GM21737 (cell line): ENCODE measurements at regions not wholly inside any gene's neighbourhood (a gene's known extent, or its start where the extent isn't known, plus 50 kb on each side); places are given as distances from the start of the nearest gene placed in this dataset.
"Not testable (repeated sequence)": the region's sequence is repeated elsewhere in the genome, so short reads cannot be mapped to it uniquely, and the experiment has no call there.

Experiments used
- ATAC-seq: cut with Tn5 transposase; IDR thresholded peaks from one replicate; pipeline ENCODE4 v1.9.1; 2021; ENCODE audit warnings: mild to moderate bottlenecking, moderate library complexity; ENCODE audit not compliant: unreplicated experiment

DNA sequence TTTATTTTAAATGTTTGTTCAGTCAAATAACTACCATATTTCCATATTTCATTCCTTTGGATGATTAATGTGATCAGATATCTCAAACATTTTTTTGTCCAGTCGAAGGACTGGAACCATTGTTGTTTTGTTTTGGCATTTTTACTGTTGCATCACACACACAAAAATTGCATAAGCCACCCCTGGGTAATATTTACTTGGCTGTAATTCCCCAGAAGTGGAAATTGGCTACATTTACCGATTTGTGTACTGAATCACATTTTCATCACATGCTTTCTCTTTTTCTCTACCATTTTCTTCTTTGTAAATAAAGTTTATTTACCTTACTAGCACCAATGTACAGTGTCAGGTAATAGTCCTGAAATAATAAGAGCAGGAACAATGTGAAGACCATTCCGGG, 1729.7 kb upstream of the WWC1 start:
- ATAC-seq, result no peak

DNA sequence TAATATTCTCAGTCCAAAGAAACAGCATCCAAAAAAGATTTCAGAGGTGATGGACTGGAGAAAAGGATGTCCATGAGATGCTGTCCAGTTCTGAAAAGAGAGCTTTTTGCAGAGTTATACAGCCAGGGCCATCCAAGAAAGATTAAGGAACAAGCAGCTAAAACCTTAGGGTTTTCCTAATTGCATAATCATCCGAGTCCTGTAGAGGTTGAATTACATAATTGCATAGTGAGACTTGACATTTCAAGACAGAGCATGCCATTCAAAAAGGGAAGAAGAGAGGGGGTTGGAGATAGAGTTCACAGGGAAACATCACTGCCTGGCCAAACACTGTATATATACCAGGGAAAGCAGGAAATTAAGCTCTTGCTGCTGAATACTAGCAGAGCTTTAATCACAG, 1729.2 kb upstream of the WWC1 start:
- ATAC-seq, result no peak

DNA sequence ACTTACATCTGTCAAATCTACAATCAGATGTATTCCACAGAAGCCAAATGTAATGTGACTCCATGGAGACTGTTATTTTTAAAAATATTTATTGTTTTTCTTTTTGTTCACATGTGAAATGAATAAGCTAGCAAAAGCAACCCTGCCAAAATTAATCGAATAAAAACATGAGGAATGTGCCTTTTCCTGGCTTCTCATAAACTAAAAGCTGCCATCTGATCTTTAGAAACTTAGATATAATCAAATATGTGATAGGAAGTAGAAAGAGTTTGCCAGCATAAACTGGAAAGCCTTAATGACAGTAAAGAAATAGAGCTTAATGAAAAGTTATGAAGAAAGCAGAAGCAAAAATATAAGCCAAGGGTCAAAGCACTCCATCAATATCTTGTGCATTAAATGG, 1724.7 kb upstream of the WWC1 start:
- no peak for ATAC-seq

DNA sequence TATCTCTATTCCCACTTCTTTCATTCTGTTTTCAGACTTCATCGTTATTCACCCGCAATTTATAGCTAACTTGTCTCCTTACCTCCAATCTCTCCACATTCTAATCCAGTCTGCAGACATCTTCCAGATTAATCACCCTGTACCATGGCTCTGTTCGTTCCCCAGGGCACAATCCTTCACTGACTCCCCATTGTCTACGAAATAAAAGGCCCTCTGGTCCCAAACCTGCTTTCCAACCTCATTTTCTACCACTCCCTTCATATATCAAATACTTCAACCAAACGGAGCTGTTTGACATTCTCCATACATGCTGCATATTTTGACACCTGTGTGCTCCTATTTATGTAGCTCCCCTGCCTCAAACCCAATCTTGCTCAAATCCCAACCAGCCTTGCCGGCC, 1720.6 kb upstream of the WWC1 start:
- ATAC-seq, result no peak

DNA sequence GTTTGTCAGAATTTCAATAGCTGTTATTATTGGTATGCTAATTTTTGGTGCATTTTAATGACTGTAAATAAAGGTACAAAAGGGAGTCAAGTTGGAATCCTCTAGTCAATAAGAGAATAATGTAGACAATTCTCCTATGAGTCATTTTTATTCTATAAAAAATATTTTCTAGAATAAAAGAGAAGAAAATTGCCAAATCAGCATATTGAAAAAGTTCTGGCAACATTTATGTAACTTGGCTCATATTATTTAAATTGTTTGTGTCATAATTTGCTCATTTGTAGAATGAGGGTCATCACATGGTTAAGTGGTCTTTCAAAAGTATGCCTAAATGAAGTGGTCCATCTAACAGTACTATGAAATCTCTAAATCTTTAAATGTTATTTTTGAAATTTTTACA, 1719.8 kb upstream of the WWC1 start:
- ATAC-seq, result no peak

DNA sequence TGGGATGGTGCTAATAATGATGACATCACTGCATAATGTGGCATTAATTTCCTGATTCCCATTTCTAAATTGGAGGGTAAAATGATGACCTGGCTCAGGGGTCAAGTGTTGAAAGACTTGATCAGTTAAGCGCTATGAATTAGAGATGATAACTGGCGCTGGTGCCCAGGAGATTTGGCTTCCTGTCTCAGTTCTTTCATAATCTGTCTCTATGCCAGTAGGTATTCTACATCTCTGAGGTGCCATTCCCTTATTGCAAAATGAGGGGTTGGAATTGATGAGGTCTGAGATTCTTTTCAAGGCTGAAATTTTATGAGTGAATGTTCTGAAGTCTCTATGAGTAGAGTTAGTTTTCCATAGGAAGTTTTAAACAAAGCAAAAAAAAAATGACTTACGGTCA, 1715.1 kb upstream of the WWC1 start:
- ATAC-seq, result no peak

DNA sequence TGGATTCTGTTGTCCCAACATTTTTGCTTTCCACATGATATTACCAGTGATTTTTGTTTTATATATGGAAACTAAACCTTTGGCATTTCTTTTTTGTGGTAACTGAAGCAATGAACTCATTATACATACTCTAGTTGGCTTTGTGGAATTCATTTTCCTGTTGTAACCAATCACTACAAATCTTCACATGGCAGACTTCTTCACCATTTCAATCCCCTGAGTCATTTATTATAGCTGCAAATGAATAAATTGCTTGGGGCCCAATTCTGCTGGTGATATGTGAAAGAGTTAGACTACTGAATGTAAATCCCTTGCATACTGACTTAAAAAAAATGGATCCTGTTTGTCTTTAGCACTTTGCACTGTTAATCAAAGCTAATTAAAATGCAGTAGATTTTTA, 1709.6 kb upstream of the WWC1 start:
- no peak for ATAC-seq

DNA sequence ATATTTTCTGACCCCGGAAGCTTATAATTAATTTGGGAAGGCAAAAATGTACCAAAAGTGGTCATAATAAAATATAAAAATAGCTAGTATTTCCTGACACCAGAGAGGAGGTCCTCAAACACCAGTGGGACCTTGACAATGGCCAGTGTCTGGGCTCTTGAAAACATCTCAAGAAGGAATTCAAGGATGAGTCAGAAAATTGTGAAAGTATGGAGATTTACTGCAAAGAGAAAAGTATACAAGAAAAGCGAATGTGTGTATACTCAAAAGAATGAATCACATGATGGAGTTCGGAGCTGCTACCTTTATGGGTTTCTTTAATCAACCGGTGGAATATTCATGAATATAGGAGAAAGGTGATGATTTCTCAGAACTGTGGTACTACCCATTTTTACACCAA, 1709.0 kb upstream of the WWC1 start:
- ATAC-seq, result no peak

DNA sequence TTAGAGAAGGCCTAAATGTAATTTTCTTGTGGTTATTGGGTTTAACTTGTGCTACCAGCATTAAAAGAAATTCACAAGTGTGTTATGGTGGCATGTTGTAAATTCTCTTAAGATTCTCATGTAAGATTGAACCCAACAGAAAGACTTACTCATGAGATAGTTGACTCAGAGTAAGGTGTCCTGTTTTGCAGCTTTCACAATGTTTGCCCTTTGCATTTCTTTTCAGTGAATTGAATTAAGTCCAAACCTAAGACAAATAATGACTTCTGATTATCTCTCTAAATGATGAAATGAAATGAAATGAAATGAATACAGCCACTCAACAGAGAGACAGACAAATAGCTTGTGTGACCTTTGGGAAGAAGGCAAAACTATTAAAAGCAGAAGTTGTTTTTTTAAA, 1696.9 kb upstream of the WWC1 start:
- no peak for ATAC-seq

DNA sequence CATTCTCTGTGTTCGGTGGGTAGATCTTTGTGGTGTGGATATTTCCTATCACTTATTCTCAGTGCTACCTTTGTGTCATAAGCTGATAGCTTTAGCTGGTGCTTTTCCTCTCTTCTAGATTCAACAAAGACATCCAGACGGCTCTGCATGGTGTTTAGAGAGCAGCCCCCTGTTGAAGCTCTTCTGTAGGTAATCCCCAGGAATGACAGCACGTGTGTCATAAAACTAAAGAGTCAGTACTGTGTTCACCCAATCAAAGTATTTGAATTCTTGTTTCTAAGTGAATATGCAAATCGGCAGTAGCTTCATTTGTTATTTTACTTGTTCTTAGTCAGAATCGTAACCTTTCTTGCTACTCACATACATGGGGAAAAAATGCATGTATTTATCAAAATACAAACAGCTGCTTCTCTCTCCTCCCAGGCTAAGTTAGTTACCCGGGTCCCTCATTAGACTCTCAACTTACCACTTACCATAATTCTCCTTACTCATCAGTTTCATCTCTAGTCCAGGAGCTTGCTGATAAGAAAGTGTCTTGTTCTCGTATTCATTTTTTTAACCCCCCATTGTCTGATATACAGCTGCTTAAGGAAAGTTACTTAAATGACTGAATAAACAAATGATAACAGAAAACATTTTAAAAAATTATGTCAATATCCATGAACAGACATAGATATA, 1696.0 kb upstream of the WWC1 start:
- no peak for ATAC-seq

DNA sequence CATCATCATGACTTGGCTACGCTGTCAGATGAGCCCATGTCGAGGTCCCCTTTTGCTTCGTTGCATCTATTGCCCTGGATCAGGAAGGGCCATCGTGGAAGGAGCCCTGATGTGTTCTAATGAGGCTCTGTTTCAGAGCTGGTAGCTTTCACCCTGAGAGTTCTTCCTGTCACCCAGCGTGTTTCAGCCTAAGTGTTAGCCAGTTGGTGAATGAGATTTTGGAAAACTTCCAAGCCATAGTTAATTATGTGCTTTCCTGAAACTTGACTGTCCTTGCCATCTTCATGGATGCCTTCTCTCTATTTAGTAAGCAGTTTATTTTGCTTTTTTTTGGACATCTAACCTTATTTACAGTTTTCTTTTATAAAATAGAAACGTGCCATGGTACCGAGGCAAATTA, 1695.4 kb upstream of the WWC1 start:
- ATAC-seq, result no peak

DNA sequence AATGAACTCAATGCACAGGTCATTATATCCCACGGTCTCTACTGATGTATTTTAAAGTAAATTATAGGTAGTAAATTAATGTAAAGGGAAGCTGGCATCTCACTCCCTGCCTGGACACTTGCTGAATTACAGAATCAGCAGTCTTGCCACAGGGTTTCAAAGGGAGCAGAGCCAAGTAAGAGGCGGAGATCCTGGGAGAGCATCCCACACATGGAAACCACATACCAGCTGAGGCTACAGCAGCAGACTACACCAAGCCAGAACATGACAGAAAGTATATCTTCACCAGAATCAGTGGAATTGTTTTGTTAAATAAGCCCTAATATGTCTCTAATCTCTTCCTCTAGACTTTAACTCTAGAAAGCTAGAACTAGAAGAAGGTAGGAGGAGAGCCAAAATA, 1689.2 kb upstream of the WWC1 start:
- ATAC-seq, result no peak

DNA sequence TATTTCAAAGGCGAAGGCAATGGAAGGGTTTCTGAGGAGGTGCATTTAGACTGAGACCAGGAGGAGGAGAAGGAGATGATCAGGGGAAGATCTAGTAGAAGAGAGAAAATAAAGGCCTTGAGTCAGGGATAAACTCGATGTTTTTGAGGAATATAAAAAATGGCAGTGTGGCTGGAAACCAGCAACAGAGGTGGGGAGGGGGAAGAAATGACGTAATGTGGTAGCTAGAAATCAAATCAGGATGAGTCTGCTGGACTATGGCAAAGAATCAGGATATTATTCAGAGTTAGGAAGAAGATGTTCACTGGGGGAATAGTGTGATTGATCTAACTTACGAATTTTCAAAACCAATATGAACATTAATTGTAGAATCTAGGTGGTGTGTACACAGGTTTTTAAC, 1673.9 kb upstream of the WWC1 start:
- ATAC-seq, result no peak

DNA sequence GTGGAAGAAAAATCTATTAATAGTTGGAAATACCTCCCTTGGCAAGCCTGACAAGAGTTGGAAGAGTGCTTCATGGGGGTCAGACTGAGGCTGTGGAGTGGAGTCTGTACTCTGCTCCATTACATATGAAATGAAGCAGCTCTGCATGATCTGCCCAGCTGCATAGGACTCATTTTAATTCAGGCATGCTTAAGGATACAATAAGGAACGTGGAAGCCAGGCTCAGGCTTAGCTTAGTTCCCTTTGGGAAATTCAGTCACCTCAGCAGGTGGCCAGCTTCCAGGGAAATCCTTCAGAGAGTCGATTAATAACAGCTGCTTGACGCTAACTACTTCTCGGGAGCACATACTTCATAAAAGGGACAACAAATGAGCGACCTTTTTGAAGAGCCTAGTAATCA, 1672.9 kb upstream of the WWC1 start:
- ATAC-seq, result no peak

DNA sequence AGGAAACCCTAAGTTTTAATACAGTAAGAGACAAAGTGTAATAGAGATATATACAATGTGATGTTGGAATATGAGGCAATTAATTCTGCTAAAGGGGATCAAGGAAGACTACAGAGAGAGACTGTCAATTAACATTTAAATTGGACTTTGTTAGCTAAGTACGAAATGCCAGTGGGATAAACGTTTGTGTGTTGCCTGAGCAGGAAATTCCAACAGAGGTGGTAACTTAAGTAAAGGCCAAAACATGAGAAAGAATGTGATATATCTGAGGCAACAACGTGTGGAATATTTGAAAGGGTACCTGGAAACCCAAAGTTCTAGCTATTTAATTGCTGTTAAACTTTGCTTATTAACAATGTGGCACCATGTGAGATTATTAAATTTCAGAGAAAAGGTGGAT, 1666.9 kb upstream of the WWC1 start:
- no peak for ATAC-seq

DNA sequence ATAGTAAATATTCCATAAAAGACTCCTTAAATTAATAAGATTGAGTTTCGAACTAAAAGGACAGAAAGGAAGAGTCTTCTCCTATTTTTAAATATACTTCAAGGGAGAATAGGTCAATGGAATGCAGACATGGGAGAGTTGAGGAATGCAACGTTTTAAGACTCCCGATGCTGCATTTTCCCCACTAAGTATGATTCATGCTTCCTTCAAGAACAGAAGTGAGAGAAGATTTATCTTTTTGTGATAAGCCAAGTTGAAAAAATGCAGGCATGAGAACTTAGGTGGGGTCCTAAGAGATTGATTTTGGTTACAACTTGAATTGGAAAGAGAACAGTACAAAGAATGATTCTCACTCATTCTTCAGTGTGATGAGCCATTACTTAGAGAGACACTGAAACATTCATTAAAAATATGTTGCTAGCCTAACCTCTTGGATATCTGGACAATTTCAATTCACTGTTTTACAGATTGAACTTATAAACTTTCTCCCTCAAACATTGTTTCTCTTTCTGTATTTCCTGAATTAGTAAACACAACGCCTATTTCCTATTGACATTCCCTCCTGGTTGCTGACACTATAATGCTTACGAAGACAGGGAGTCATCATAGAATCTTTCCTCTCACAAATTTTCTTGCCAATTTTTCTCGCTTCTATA, 1666.1 kb upstream of the WWC1 start:
- ATAC-seq, result no peak

DNA sequence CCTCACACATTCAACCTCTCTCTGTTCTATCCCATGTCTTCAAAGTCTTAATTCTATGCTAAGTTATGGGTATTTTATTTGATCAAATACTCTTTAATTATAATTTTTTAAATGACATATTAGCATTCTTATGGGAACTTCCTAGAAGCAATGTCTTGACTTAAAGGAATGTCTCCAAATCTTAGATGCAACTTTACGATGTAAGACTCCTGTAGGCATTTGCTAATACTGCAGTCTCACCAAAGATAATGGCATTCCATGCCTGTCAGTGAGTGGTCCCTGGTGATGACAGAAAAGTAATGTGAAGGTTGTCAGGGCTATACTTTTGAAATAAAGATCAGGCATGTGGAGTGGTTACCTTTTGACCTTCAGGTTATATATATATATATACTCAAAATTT, 1654.2 kb upstream of the WWC1 start:
- no peak for ATAC-seq

DNA sequence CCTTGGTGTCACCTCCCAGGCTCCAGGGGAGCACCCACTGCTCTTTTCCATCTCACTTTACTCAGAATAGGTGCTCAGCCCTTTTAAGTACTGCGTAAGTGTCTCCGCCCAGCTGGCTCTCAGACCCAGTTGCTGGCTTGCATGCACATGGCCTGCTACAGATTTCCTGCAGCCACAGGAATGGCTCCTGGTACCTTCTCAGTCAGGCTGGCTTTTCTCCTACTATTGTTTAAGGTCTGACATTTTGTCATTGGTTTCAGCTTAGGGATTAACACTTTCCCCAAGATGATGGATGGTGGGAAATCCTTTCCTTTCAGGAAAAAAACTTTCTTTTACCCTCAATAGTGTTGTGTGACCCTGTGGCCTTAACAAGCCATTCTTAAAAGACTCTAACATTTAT, 1652.3 kb upstream of the WWC1 start:
- ATAC-seq, result no peak

DNA sequence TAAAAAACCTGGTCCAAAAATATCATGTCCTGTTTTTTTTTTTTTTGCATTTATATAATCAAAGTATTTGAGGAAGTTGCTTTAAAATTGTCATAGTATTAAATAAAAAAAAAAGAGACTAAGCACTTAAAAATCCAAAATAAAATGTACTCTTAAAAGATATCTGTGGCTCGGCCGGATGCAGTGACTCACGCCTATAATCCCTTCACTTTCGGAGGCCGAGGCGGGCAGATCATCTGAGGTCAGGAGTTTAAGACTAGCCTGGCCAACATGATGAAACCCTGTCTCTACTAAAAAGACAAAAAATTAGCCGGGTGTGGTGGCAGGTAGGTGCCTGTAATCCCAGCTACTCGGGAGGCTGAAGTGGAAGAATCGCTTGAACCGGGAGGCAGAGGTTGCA, 1651.3 kb upstream of the WWC1 start:
- not testable (repeated sequence) for ATAC-seq

DNA sequence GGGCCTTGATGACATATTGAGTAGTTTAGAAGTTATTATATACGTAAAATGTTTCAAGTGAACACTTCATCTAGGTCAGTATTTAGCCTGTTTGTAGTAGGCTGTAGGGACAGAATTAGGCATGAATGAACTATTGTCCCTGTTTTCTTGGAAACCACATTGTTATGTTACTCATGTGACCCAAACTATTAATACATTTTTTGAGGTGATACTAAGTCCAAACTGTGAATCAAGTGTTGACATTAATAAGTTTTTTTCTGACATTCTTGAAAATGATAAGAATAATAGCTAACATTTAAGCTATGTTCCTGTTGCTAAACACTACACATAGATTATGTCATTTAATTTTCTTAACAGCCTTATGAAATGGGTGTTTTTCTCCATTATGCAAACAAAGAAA, 1642.7 kb upstream of the WWC1 start:
- no peak for ATAC-seq

DNA sequence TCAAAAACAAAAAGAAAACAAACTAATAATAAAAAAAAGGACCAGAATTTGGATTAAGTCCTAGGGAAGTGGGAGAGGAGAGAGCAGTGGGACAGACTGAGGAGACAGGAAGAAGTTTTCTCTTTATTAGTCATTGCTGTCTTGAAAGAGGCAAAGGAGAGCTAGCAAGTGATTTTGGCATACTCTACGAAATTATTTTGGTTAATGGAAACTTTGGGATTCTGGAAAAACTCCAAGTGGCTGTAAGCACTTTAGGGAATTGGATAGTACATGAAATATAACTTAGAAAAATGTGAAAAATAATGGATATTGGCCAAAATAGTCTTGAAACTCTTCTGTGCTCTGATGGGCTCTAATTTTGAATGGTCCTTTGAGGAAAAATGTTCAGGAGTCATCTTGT, 1641.8 kb upstream of the WWC1 start:
- ATAC-seq, result no peak

DNA sequence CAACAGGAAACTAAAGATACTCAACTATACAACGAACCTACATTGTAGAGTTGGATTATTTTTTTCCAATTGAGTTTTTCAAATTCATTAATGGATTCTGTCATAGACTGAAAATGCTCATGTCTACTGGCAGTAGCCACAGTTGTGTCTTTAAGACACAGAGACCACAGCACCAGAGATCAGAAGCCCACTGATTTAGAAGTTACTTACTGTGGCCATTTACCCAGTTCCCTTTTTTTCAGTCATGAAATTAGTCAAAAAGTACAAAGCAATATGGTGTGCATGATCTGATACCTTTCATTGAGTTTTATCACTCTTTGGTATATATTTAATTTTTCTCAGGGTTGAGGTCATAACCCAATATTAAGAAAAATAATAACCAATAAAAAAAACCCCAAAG, 1640.2 kb upstream of the WWC1 start:
- no peak for ATAC-seq

DNA sequence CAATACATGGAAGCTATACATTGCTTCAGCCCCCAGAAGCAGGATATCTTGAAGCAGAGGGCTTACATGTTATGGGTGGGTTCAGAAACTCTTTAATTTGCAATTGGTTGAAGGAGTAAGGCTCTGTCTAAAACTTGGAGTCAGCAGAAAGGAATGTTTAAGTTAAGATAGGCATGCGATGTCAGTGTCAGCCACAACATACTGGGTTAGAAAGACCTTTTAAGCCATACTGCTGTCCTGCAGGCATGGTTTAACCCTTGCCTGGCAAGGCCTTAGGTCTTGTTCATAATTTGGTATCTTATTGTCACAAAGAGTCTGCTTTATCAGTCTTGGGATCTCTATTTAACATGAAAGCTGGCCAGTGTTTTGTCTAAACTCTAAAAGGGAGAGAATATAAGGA, 1619.6 kb upstream of the WWC1 start:
- ATAC-seq, result no peak
